SH-SY5Y (cell line): ENCODE measurements at regions not wholly inside any gene's neighbourhood (a gene's known extent, or its start where the extent isn't known, plus 50 kb on each side); places are given as distances from the start of the nearest gene placed in this dataset.

ENCODE experiments used
- GATA2 ChIP-seq: IDR thresholded peaks from 2 replicates; pipeline ENCODE4 v1.6.1; 2011; ENCODE audit warnings: mild to moderate bottlenecking, low read depth, low read length
- GATA3 ChIP-seq: IDR thresholded peaks from 2 replicates; pipeline ENCODE4 v1.6.1; 2011; ENCODE audit warnings: low read depth, mild to moderate bottlenecking, low read length, moderate library complexity

GRCh38 chr3:176262071-176262470 is 935.2 kb downstream of the TBL1XR1 start:
- TF ChIP-seq GATA2 (no peak), GATA3 (no peak)
